Neuronal stem cell (in vitro differentiated cells): ENCODE measurements at regions not wholly inside any gene's neighbourhood (a gene's known extent, or its start where the extent isn't known, plus 50 kb on each side); places are given as distances from the start of the nearest gene placed in this dataset.

Source experiments
- DNase-seq: peaks from one replicate; pipeline ENCODE4 v3.0.0-alpha.2; 2013; ENCODE audit warnings: low spot score
- H2AFZ ChIP-seq: one replicate; pipeline ENCODE4 v1.6.1; 2013; ENCODE audit warnings: mild to moderate bottlenecking, low read length, inconsistent platforms
- H2AK5ac ChIP-seq: 2 replicates; pipeline ENCODE4 v1.6.1; 2013; ENCODE audit warnings: low read depth, mild to moderate bottlenecking, inconsistent platforms, low read length, moderate library complexity, mixed read lengths
- H2BK120ac ChIP-seq: 2 replicates; pipeline ENCODE4 v1.6.1; 2013; ENCODE audit warnings: low read depth, mild to moderate bottlenecking, inconsistent platforms, low read length, moderate library complexity, mixed read lengths
- H2BK12ac ChIP-seq: one replicate; pipeline ENCODE4 v1.6.1; 2013; ENCODE audit warnings: low read length, inconsistent platforms
- H2BK15ac ChIP-seq: 2 replicates; pipeline ENCODE4 v1.6.1; 2013; ENCODE audit warnings: mild to moderate bottlenecking, low read length, inconsistent platforms, mixed read lengths
- H2BK5ac ChIP-seq: one replicate; pipeline ENCODE4 v1.6.1; 2013; ENCODE audit warnings: inconsistent platforms, mild to moderate bottlenecking, low read length, moderate library complexity
- H3K14ac ChIP-seq: one replicate; pipeline ENCODE4 v1.6.1; 2013; ENCODE audit warnings: low read length, inconsistent platforms
- H3K18ac ChIP-seq: 2 replicates; pipeline ENCODE4 v1.6.1; 2013; ENCODE audit warnings: low read length, inconsistent platforms
- H3K23ac ChIP-seq: 2 replicates; pipeline ENCODE4 v1.6.1; 2013; ENCODE audit warnings: low read depth, mild to moderate bottlenecking, mixed read lengths, low read length, inconsistent platforms; ENCODE audit not compliant: poor library complexity
- H3K27ac ChIP-seq: replicated peaks from 3 replicates; pipeline ENCODE4 v1.5.1; 2013; ENCODE audit warnings: low read length, inconsistent platforms
- H3K27me3 ChIP-seq, 3 experiments: 2 replicates each; pipeline ENCODE4 v1.6.1; 2013; ENCODE audit warnings: low read length in 3 of 3, mild to moderate bottlenecking in 2 of 3, inconsistent platforms in 1 of 3, low read depth in 1 of 3, mixed read lengths in 1 of 3, moderate library complexity in 1 of 3; ENCODE audit not compliant: control insufficient read depth in 3 of 3, insufficient read depth in 3 of 3
- H3K36me3 ChIP-seq, 2 donors: replicated peaks in 1 of 2; 2 replicates each; pipeline ENCODE4 v1.6.1; 2013; ENCODE audit warnings: low read length in 2 of 2; ENCODE audit not compliant: control insufficient read depth in 2 of 2, insufficient read depth in 2 of 2
- H3K4ac ChIP-seq: 2 replicates; pipeline ENCODE4 v1.6.1; 2013; ENCODE audit warnings: inconsistent platforms, mild to moderate bottlenecking, low read length, moderate library complexity
- H3K4me1 ChIP-seq, 2 donors: 1 replicate in 1 of 2; 2 replicates in 1 of 2; pipeline ENCODE4 v1.6.1; 2013; ENCODE audit warnings: low read length in 2 of 2, low read depth in 1 of 2; ENCODE audit not compliant: control insufficient read depth in 2 of 2, insufficient read depth in 1 of 2
- H3K4me2 ChIP-seq: one replicate; pipeline ENCODE4 v1.6.1; 2013; ENCODE audit warnings: mild to moderate bottlenecking, low read length, inconsistent platforms; ENCODE audit not compliant: insufficient read depth, poor library complexity, severe bottlenecking
- H3K4me3 ChIP-seq, 2 donors: 2 replicates each; pipeline ENCODE4 v1.5.1; 2013; ENCODE audit warnings: low read length in 2 of 2, mild to moderate bottlenecking in 2 of 2, inconsistent platforms in 1 of 2, moderate library complexity in 1 of 2
- H3K79me1 ChIP-seq: one replicate; pipeline ENCODE4 v1.6.1; 2013; ENCODE audit warnings: low read depth, mild to moderate bottlenecking, inconsistent platforms, low read length, moderate library complexity
- H3K9ac ChIP-seq: one replicate; pipeline ENCODE4 v1.6.1; 2013; ENCODE audit warnings: mild to moderate bottlenecking, low read depth, low read length, inconsistent platforms; ENCODE audit not compliant: poor library complexity
- H3K9me3 ChIP-seq, 2 donors: replicated peaks in 1 of 2; 2 replicates each; pipeline versions ENCODE3 to v1.6.1; 2013; ENCODE audit warnings: low read length in 2 of 2, mild to moderate bottlenecking in 2 of 2, inconsistent platforms in 1 of 2, low read depth in 1 of 2, mixed read lengths in 1 of 2, moderate library complexity in 1 of 2; ENCODE audit not compliant: control insufficient read depth in 2 of 2, insufficient read depth in 1 of 2
- H4K8ac ChIP-seq: one replicate; pipeline ENCODE4 v1.6.1; 2013; ENCODE audit warnings: low read depth, mild to moderate bottlenecking, inconsistent platforms, low read length, moderate library complexity
- H4K91ac ChIP-seq: one replicate; pipeline ENCODE4 v1.6.1; 2013; ENCODE audit warnings: low read length, low read depth, mild to moderate bottlenecking, inconsistent platforms; ENCODE audit not compliant: poor library complexity
- WGBS, 2 donors: extraction: QIAGEN DNeasy Blood & Tissue Kit; methylation state at CpG; one replicate each; pipeline ENCODE4 v1.1.7; 2013; ENCODE audit warnings: missing lambda C conversion rate in 2 of 2, mixed read lengths in 1 of 2; ENCODE audit not compliant: insufficient read length in 2 of 2, insufficient replicate concordance in 1 of 2; ENCODE audit errors: extremely low coverage in 2 of 2; 5-methylcytosine and 5-hydroxymethylcytosine counted together

DNA sequence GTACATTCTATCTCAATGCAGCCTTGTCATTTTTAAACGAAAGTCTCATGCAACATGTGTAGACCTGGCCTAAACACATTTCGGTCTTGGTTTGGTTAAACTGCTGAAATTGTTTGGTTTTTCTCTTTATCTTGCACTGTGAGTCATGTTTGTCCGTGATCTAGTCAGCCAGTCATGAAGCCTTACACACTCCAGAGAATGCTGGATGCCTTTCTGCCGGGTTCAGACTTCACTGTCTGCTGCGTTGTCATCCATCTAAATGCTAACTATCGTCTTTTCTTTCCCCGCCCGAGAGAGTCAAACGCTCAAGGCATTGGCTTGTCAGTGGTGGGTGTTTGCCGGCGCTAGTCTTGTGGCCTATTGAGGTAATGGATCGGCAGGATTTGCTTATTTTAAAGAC is 1194.6 kb upstream of the WWC1 start:
- WGBS, 2 donors = no CpG with 5 or more reads among the region's 12 CpGs
- H2BK5ac ChIP-seq = no peak overlapping the region
- DNase-seq = no peak
- no peak overlapping the region for H4K8ac ChIP-seq
- no peak overlapping the region for H3K14ac ChIP-seq
- no peak overlapping the region for H3K4ac ChIP-seq
- H2BK120ac ChIP-seq = no peak overlapping the region
- peaks cover 0 to 2% of the 10 kb centered on the region in 2 donors for H3K4me1 ChIP-seq
- no peak overlapping the region for H3K4me3 ChIP-seq
- H2BK15ac ChIP-seq = no peak overlapping the region
- H3K9ac ChIP-seq = no peak overlapping the region
- no peak overlapping the region for H3K18ac ChIP-seq
- H2AK5ac ChIP-seq = no peak overlapping the region
- H3K79me1 ChIP-seq = peaks cover 2% of the 10 kb centered on the region
- H4K91ac ChIP-seq = no peak overlapping the region
- H3K27ac ChIP-seq = no peak overlapping the region
- no peak overlapping the region for H2AFZ ChIP-seq
- H3K4me2 ChIP-seq = no peak overlapping the region
- H3K23ac ChIP-seq = no peak overlapping the region
- no peaks in the 10 kb centered on the region for H3K27me3 ChIP-seq
- H3K9me3 ChIP-seq = peaks cover 0 to 2% of the 10 kb centered on the region in 2 donors
- no peaks in the 10 kb centered on the region for H3K36me3 ChIP-seq
- no peak overlapping the region for H2BK12ac ChIP-seq

DNA sequence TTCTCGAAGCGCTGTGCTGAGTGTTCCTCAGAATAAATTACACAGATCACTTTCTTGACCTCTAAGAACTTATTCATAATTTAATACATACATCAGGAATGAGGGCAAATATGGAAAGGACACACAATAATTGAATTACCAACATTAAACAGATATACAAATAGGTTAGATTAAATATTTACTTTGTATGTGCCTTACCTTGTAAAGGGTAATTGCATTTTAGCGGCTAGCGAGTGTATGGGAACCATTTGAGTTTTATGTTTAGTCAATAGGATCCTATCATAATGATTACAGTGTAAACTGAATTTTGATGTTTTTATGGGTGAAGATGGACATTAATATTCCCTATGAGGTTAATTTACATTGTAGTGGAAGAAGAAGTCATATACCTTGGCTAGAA is 1187.1 kb upstream of the WWC1 start:
- no peak overlapping the region for H2BK12ac ChIP-seq
- no peak overlapping the region for H2BK5ac ChIP-seq
- H3K9ac ChIP-seq = no peak overlapping the region
- no peak overlapping the region for H3K23ac ChIP-seq
- no peaks in the 10 kb centered on the region for H3K27me3 ChIP-seq
- H3K4ac ChIP-seq = no peak overlapping the region
- no peak overlapping the region for H3K27ac ChIP-seq
- H3K4me2 ChIP-seq = no peak overlapping the region
- WGBS, 2 donors = no CpG with 5 or more reads among the region's 4 CpGs
- H3K18ac ChIP-seq = no peak overlapping the region
- no peak overlapping the region for H4K91ac ChIP-seq
- no peak for DNase-seq
- H3K4me3 ChIP-seq = no peak overlapping the region
- H2BK120ac ChIP-seq = no peak overlapping the region
- H4K8ac ChIP-seq = no peak overlapping the region
- H3K14ac ChIP-seq = no peak overlapping the region
- H3K36me3 ChIP-seq = peaks cover 0 to 2% of the 10 kb centered on the region in 2 donors
- H2AFZ ChIP-seq = no peak overlapping the region
- no peak overlapping the region for H2AK5ac ChIP-seq
- no peak overlapping the region for H2BK15ac ChIP-seq
- H3K4me1 ChIP-seq = peaks cover 0 to 2% of the 10 kb centered on the region in 2 donors
- peaks cover 0 to 4% of the 10 kb centered on the region in 2 donors for H3K9me3 ChIP-seq
- peaks cover 2% of the 10 kb centered on the region for H3K79me1 ChIP-seq

DNA sequence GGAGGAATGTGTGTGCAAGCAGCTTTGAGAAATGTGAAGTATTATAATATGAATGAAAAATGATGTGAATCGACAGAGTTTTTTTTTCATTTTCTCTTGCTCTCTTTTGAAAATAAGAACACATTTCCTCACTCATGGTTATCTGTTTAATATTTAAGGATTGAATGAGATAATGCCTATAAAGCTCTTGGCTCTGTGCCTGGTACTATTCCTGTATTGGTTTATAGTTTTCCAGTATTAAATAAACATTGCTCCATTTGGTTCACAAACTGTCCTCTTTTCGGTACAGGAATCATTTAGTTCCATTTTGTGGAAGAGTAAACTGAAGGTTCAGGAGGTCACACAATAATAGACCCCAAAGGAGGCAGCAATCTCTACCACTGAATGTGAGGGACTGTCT is 1185.5 kb upstream of the WWC1 start:
- 100% methylated on average over 1 of the region's 2 CpGs; no CpG with 5 or more reads in 1 of the 2 donors for WGBS, 2 donors
- no peaks in the 10 kb centered on the region for H3K4me1 ChIP-seq
- no peak overlapping the region for H2AK5ac ChIP-seq
- no peak overlapping the region for H3K14ac ChIP-seq
- H3K27me3 ChIP-seq = no peaks in the 10 kb centered on the region
- H3K9ac ChIP-seq = no peak overlapping the region
- no peak overlapping the region for H3K23ac ChIP-seq
- peaks cover 0 to 4% of the 10 kb centered on the region in 2 donors for H3K9me3 ChIP-seq
- no peak overlapping the region for H3K18ac ChIP-seq
- H2BK12ac ChIP-seq = no peak overlapping the region
- no peak overlapping the region for H4K91ac ChIP-seq
- H2AFZ ChIP-seq = no peak overlapping the region
- H3K4me3 ChIP-seq = no peak overlapping the region
- peaks cover 0 to 2% of the 10 kb centered on the region in 2 donors for H3K36me3 ChIP-seq
- H3K4me2 ChIP-seq = no peak overlapping the region
- H2BK120ac ChIP-seq = no peak overlapping the region
- H3K27ac ChIP-seq = no peak overlapping the region
- H3K79me1 ChIP-seq = no peaks in the 10 kb centered on the region
- no peak overlapping the region for H2BK15ac ChIP-seq
- no peak overlapping the region for H2BK5ac ChIP-seq
- no peak overlapping the region for H3K4ac ChIP-seq
- H4K8ac ChIP-seq = no peak overlapping the region
- DNase-seq = no peak

DNA sequence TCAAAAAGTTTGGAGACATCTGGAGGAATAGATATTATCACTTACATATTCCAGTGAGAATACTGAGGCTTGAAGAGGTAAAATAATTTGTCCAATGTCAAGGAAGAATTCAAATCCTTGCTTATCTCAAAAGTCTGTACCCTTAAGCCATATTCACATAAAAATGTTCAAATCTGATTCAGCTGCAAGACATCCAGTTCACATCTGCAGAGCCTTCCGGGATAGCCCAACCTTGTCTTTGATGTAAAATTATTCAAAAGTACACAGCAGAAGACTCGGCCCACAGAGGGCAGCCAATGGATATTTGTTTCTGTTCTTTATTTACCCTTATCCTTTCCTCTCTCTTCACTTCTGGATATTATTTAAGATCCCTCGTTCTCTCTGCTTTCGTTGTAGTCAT is 1183.8 kb upstream of the WWC1 start:
- Histone ChIP-seq H3K23ac (no peak overlapping the region), H3K36me3 (peaks cover 0 to 2% of the 10 kb centered on the region in 2 donors), H2BK15ac (no peak overlapping the region), H3K79me1 (no peaks in the 10 kb centered on the region), H4K91ac (no peak overlapping the region), H3K9me3 (peaks cover 0 to 2% of the 10 kb centered on the region in 2 donors), H3K27me3 (no peaks in the 10 kb centered on the region), H3K4me2 (no peak overlapping the region), H4K8ac (no peak overlapping the region), H3K18ac (no peak overlapping the region), H3K4ac (no peak overlapping the region), H3K9ac (no peak overlapping the region), H3K14ac (no peak overlapping the region), H2AFZ (no peak overlapping the region), H2AK5ac (no peak overlapping the region), H2BK12ac (no peak overlapping the region), H2BK120ac (no peak overlapping the region), H3K4me3 (no peak overlapping the region), H3K4me1 (no peaks in the 10 kb centered on the region), H3K27ac (no peak overlapping the region), H2BK5ac (no peak overlapping the region)
- no CpG with 5 or more reads among the region's 4 CpGs for WGBS, 2 donors
- no peak for DNase-seq
